ENCODE measurements at regions not wholly inside any gene's neighbourhood (a gene's known extent, or its start where the extent isn't known, plus 50 kb on each side); places are given as distances from the start of the nearest gene placed in this dataset.

DNA sequence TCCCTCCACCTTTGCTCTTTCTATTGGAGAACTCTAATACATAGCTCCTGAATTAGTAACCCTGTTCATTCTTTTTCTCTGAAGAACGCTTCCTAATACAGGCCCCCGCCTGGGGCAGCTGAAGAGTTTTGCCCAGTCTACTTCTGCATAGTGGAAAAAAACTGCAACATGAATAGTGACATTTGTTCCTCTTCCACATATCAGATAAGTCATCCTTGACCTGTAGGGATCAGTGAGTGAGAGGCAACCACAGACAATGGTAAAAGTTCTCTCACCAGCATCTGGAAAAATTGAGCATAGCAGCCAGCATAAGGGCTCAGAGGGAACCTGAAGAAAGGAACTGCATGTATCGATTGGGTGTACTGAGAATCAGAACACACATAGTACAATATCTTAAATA, 262.0 kb downstream of the STK31 start:
- Histone ChIP-seq H4K20me1 (ENCODE audit: insufficient read depth, low read length) (no peaks in the 10 kb centered on the region), H3K27ac (ENCODE audit: low read depth, low read length) (no peak overlapping the region), H3K36me3 (ENCODE audit: insufficient read depth, low read length) (no peaks in the 10 kb centered on the region), H2AFZ (ENCODE audit: low read length) (no peak overlapping the region), H3K4me2 (ENCODE audit: insufficient read depth, low read length) (no peak overlapping the region), H3K4me1 (ENCODE audit: insufficient read depth, low read length) (no peaks in the 10 kb centered on the region), H3K9me3 (ENCODE audit: low read depth, low read length) (no peaks in the 10 kb centered on the region), H3K4me3 (ENCODE audit: insufficient read depth, low read length) (no peak overlapping the region), H3K27me3 (ENCODE audit: insufficient read depth, low read length) (no peaks in the 10 kb centered on the region), H3K79me2 (ENCODE audit: insufficient read depth, low read length) (no peaks in the 10 kb centered on the region)
- no peak for DNase-seq (ENCODE audit: insufficient read length, low spot score, missing footprints)
- TF ChIP-seq, protein P1, sequence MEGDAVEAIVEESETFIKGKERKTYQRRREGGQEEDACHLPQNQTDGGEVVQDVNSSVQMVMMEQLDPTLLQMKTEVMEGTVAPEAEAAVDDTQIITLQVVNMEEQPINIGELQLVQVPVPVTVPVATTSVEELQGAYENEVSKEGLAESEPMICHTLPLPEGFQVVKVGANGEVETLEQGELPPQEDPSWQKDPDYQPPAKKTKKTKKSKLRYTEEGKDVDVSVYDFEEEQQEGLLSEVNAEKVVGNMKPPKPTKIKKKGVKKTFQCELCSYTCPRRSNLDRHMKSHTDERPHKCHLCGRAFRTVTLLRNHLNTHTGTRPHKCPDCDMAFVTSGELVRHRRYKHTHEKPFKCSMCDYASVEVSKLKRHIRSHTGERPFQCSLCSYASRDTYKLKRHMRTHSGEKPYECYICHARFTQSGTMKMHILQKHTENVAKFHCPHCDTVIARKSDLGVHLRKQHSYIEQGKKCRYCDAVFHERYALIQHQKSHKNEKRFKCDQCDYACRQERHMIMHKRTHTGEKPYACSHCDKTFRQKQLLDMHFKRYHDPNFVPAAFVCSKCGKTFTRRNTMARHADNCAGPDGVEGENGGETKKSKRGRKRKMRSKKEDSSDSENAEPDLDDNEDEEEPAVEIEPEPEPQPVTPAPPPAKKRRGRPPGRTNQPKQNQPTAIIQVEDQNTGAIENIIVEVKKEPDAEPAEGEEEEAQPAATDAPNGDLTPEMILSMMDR (IDR thresholded peaks at IDR 0.05; ENCODE audit: extremely low read depth, low read depth, low read length) = no peak

- no peak for DNase-seq (ENCODE audit: insufficient read length, low spot score, missing footprints)
- TF ChIP-seq, protein P1 (IDR thresholded peaks at IDR 0.05; ENCODE audit: extremely low read depth, low read depth, low read length) = no peak
- no peaks in the 10 kb centered on the region for H3K4me1 ChIP-seq (ENCODE audit: insufficient read depth, low read length)
These were observed 263.2 kb downstream of the STK31 start for GRCh38 chr7:23973264-23973663.

GRCh38 chr7:23980081-23980480, 270.1 kb downstream of the STK31 start:
- TF ChIP-seq, protein P1 (IDR thresholded peaks at IDR 0.05; ENCODE audit: extremely low read depth, low read depth, low read length) = no peak
- no peaks in the 10 kb centered on the region for H4K20me1 ChIP-seq (ENCODE audit: insufficient read depth, low read length)
- no peaks in the 10 kb centered on the region for H3K36me3 ChIP-seq (ENCODE audit: insufficient read depth, low read length)
- H3K4me2 ChIP-seq (ENCODE audit: insufficient read depth, low read length) = no peak overlapping the region
- no peaks in the 10 kb centered on the region for H3K27me3 ChIP-seq (ENCODE audit: insufficient read depth, low read length)
- no peaks in the 10 kb centered on the region for H3K9me3 ChIP-seq (ENCODE audit: low read depth, low read length)
- no peak overlapping the region for H3K4me3 ChIP-seq (ENCODE audit: insufficient read depth, low read length)
- no peak overlapping the region for H2AFZ ChIP-seq (ENCODE audit: low read length)
- H3K27ac ChIP-seq (ENCODE audit: low read depth, low read length) = no peak overlapping the region
- no peaks in the 10 kb centered on the region for H3K4me1 ChIP-seq (ENCODE audit: insufficient read depth, low read length)
- no peaks in the 10 kb centered on the region for H3K79me2 ChIP-seq (ENCODE audit: insufficient read depth, low read length)
- no peak for DNase-seq (ENCODE audit: insufficient read length, low spot score, missing footprints)

More at GRCh38 chr7:23973264-23973663, 263.2 kb downstream of the STK31 start:
- Histone ChIP-seq H3K27ac (ENCODE audit: low read depth, low read length) (no peak overlapping the region), H2AFZ (ENCODE audit: low read length) (no peak overlapping the region), H3K4me3 (ENCODE audit: insufficient read depth, low read length) (no peak overlapping the region), H3K27me3 (ENCODE audit: insufficient read depth, low read length) (no peaks in the 10 kb centered on the region), H3K4me2 (ENCODE audit: insufficient read depth, low read length) (no peak overlapping the region), H3K79me2 (ENCODE audit: insufficient read depth, low read length) (no peaks in the 10 kb centered on the region), H4K20me1 (ENCODE audit: insufficient read depth, low read length) (no peaks in the 10 kb centered on the region), H3K9me3 (ENCODE audit: low read depth, low read length) (no peaks in the 10 kb centered on the region), H3K36me3 (ENCODE audit: insufficient read depth, low read length) (no peaks in the 10 kb centered on the region)

- TF ChIP-seq, protein P1 (IDR thresholded peaks at IDR 0.05; ENCODE audit: extremely low read depth, low read depth, low read length) = no peak
- DNase-seq (ENCODE audit: insufficient read length, low spot score, missing footprints) = no peak
- no peaks in the 10 kb centered on the region for H3K27me3 ChIP-seq (ENCODE audit: insufficient read depth, low read length)
These were observed 271.3 kb downstream of the STK31 start for GRCh38 chr7:23981314-23981713.

More at GRCh38 chr7:23981314-23981713, 271.3 kb downstream of the STK31 start:
- Histone ChIP-seq H3K27ac (ENCODE audit: low read depth, low read length) (no peak overlapping the region), H3K9me3 (ENCODE audit: low read depth, low read length) (no peaks in the 10 kb centered on the region), H3K79me2 (ENCODE audit: insufficient read depth, low read length) (no peaks in the 10 kb centered on the region), H3K4me1 (ENCODE audit: insufficient read depth, low read length) (no peaks in the 10 kb centered on the region), H4K20me1 (ENCODE audit: insufficient read depth, low read length) (no peaks in the 10 kb centered on the region), H3K4me3 (ENCODE audit: insufficient read depth, low read length) (no peak overlapping the region), H2AFZ (ENCODE audit: low read length) (no peak overlapping the region), H3K36me3 (ENCODE audit: insufficient read depth, low read length) (no peaks in the 10 kb centered on the region), H3K4me2 (ENCODE audit: insufficient read depth, low read length) (no peak overlapping the region)
